ENCODE measurements at regions not wholly inside any gene's neighbourhood (a gene's known extent, or its start where the extent isn't known, plus 50 kb on each side); places are given as distances from the start of the nearest gene placed in this dataset.

GRCh38 chr6:139650941-139651340 lies 276.5 kb upstream of the CITED2 start:
- Mint-ChIP-seq H3K36me3 (ENCODE audit: low read depth, unreplicated experiment) (no peaks in the 10 kb centered on the region), H3K27me3 (ENCODE audit: low read depth, unreplicated experiment) (no peaks in the 10 kb centered on the region), H3K9me3 (ENCODE audit: unreplicated experiment) (no peaks in the 10 kb centered on the region), H3K27ac (ENCODE audit: unreplicated experiment) (no peak overlapping the region), H3K4me1 (ENCODE audit: low read depth, unreplicated experiment) (no peaks in the 10 kb centered on the region), H3K4me3 (ENCODE audit: unreplicated experiment) (no peak overlapping the region)
- Histone ChIP-seq H3K79me2 (ENCODE audit: insufficient read depth, low read length) (no peaks in the 10 kb centered on the region), H3K27me3 (ENCODE audit: insufficient read depth, low read length) (no peaks in the 10 kb centered on the region), H3K4me1 (ENCODE audit: insufficient read depth, low read length) (no peaks in the 10 kb centered on the region), H4K20me1 (ENCODE audit: insufficient read depth, low read length) (no peaks in the 10 kb centered on the region), H3K4me2 (ENCODE audit: low read length) (no peak overlapping the region), H3K9me3 (ENCODE audit: insufficient read depth, low read depth, low read length) (no peaks in the 10 kb centered on the region), H2AFZ (ENCODE audit: low read depth, low read length) (no peak overlapping the region), H3K9ac (ENCODE audit: low read length) (no peak overlapping the region), H3K36me3 (ENCODE audit: insufficient read depth, low read length) (no peaks in the 10 kb centered on the region), H3K4me3 (ENCODE audit: insufficient read depth, low read depth, low read length) (no peak overlapping the region), H3K27ac (ENCODE audit: low read depth, low read length) (no peak overlapping the region)
- TF ChIP-seq CTCF (IDR thresholded peaks at IDR 0.05; ENCODE audit: insufficient read depth, low read depth, low read length), result no peak
- no peak for TF ChIP-seq EZH2 (IDR thresholded peaks at IDR 0.05; ENCODE audit: insufficient read depth, low read length)
- no peak for FAIRE-seq
- DNase-seq (ENCODE audit: low read depth), result no peak

- Histone ChIP-seq H3K27me3 (ENCODE audit: insufficient read depth, low read length) (no peaks in the 10 kb centered on the region), H3K79me2 (ENCODE audit: insufficient read depth, low read length) (no peaks in the 10 kb centered on the region), H2AFZ (ENCODE audit: low read depth, low read length) (no peak overlapping the region), H3K27ac (ENCODE audit: low read depth, low read length) (no peak overlapping the region), H3K4me3 (ENCODE audit: insufficient read depth, low read depth, low read length) (no peak overlapping the region), H3K4me1 (ENCODE audit: insufficient read depth, low read length) (peaks cover 3% of the 10 kb centered on the region), H3K9me3 (ENCODE audit: insufficient read depth, low read depth, low read length) (no peaks in the 10 kb centered on the region), H3K36me3 (ENCODE audit: insufficient read depth, low read length) (no peaks in the 10 kb centered on the region), H4K20me1 (ENCODE audit: insufficient read depth, low read length) (no peaks in the 10 kb centered on the region), H3K4me2 (ENCODE audit: low read length) (no peak overlapping the region), H3K9ac (ENCODE audit: low read length) (no peak overlapping the region)
- FAIRE-seq (no peak), DNase-seq (ENCODE audit: low read depth) (no peak)
- Mint-ChIP-seq H3K4me3 (ENCODE audit: unreplicated experiment) (no peak overlapping the region), H3K36me3 (ENCODE audit: low read depth, unreplicated experiment) (no peaks in the 10 kb centered on the region), H3K4me1 (ENCODE audit: low read depth, unreplicated experiment) (peaks cover 4% of the 10 kb centered on the region), H3K27ac (ENCODE audit: unreplicated experiment) (no peak overlapping the region), H3K27me3 (ENCODE audit: low read depth, unreplicated experiment) (no peaks in the 10 kb centered on the region), H3K9me3 (ENCODE audit: unreplicated experiment) (no peaks in the 10 kb centered on the region)
- TF ChIP-seq CTCF (IDR thresholded peaks at IDR 0.05; ENCODE audit: insufficient read depth, low read depth, low read length) (no peak), EZH2 (IDR thresholded peaks at IDR 0.05; ENCODE audit: insufficient read depth, low read length) (no peak)
These were observed 275.3 kb upstream of the CITED2 start for GRCh38 chr6:139649732-139650131.

- no peak overlapping the region for H3K4me3 Mint-ChIP-seq (ENCODE audit: unreplicated experiment)
- Histone ChIP-seq H3K36me3 (ENCODE audit: insufficient read depth, low read length) (no peaks in the 10 kb centered on the region), H3K9me3 (ENCODE audit: insufficient read depth, low read depth, low read length) (no peaks in the 10 kb centered on the region), H3K79me2 (ENCODE audit: insufficient read depth, low read length) (no peaks in the 10 kb centered on the region), H2AFZ (ENCODE audit: low read depth, low read length) (no peak overlapping the region), H3K4me1 (ENCODE audit: insufficient read depth, low read length) (peaks cover 4% of the 10 kb centered on the region), H3K4me2 (ENCODE audit: low read length) (no peak overlapping the region), H4K20me1 (ENCODE audit: insufficient read depth, low read length) (no peaks in the 10 kb centered on the region), H3K4me3 (ENCODE audit: insufficient read depth, low read depth, low read length) (no peak overlapping the region), H3K9ac (ENCODE audit: low read length) (no peak overlapping the region), H3K27me3 (ENCODE audit: insufficient read depth, low read length) (no peaks in the 10 kb centered on the region), H3K27ac (ENCODE audit: low read depth, low read length) (no peak overlapping the region)
- H3K36me3 Mint-ChIP-seq (ENCODE audit: low read depth, unreplicated experiment), result no peaks in the 10 kb centered on the region
- no peaks in the 10 kb centered on the region for H3K9me3 Mint-ChIP-seq (ENCODE audit: unreplicated experiment)
- no peak for TF ChIP-seq CTCF (IDR thresholded peaks at IDR 0.05; ENCODE audit: insufficient read depth, low read depth, low read length)
- TF ChIP-seq EZH2 (IDR thresholded peaks at IDR 0.05; ENCODE audit: insufficient read depth, low read length), result no peak
- peaks cover 5% of the 10 kb centered on the region for H3K4me1 Mint-ChIP-seq (ENCODE audit: low read depth, unreplicated experiment)
- DNase-seq (ENCODE audit: low read depth) (no peak), FAIRE-seq (no peak)
- no peak overlapping the region for H3K27ac Mint-ChIP-seq (ENCODE audit: unreplicated experiment)
- no peaks in the 10 kb centered on the region for H3K27me3 Mint-ChIP-seq (ENCODE audit: low read depth, unreplicated experiment)
These were observed 274.7 kb upstream of the CITED2 start for GRCh38 chr6:139649128-139649527.
